H9 (cell line): ENCODE measurements at regions not wholly inside any gene's neighbourhood (a gene's known extent, or its start where the extent isn't known, plus 50 kb on each side); places are given as distances from the start of the nearest gene placed in this dataset.
"Not testable (repeated sequence)": the region's sequence is repeated elsewhere in the genome, so short reads cannot be mapped to it uniquely, and the experiment has no call there.

ENCODE experiments used
- DNase-seq: peaks from one replicate; pipeline ENCODE4 v3.0.0-alpha.2; 2017
- H2AFZ ChIP-seq: one replicate; pipeline ENCODE4 v1.6.1; 2013; ENCODE audit warnings: mild to moderate bottlenecking, low read length, control low read depth, moderate library complexity
- H2AK5ac ChIP-seq: 2 replicates; pipeline ENCODE4 v1.6.1; 2013; ENCODE audit warnings: low read length, control low read depth, mixed read lengths; ENCODE audit not compliant: insufficient read length
- H2BK120ac ChIP-seq: one replicate; pipeline ENCODE4 v1.6.1; 2013; ENCODE audit warnings: low read depth, mild to moderate bottlenecking, low read length, control low read depth, inconsistent platforms; ENCODE audit not compliant: poor library complexity, severe bottlenecking
- H2BK12ac ChIP-seq: 2 replicates; pipeline ENCODE4 v1.6.1; 2013; ENCODE audit warnings: low read length, control low read depth, mixed read lengths, low read depth; ENCODE audit not compliant: insufficient read length
- H2BK15ac ChIP-seq: 2 replicates; pipeline ENCODE4 v1.6.1; 2013; ENCODE audit warnings: low read depth, low read length, control low read depth
- H2BK20ac ChIP-seq: one replicate; pipeline ENCODE4 v1.6.1; 2013; ENCODE audit warnings: low read depth, mild to moderate bottlenecking, low read length, control low read depth, inconsistent platforms; ENCODE audit not compliant: poor library complexity, severe bottlenecking
- H2BK5ac ChIP-seq: 2 replicates; pipeline ENCODE4 v1.6.1; 2013; ENCODE audit warnings: low read length, control low read depth, mixed read lengths; ENCODE audit not compliant: insufficient read length
- H3K14ac ChIP-seq: 2 replicates; pipeline ENCODE4 v1.6.1; 2013; ENCODE audit warnings: low read length, control low read depth; ENCODE audit not compliant: insufficient read depth
- H3K18ac ChIP-seq: 2 replicates; pipeline ENCODE4 v1.6.1; 2013; ENCODE audit warnings: low read depth, mild to moderate bottlenecking, mixed read lengths, low read length, control low read depth; ENCODE audit not compliant: insufficient read length
- H3K23ac ChIP-seq: 2 replicates; pipeline ENCODE4 v1.6.1; 2013; ENCODE audit warnings: low read length, control low read depth, mixed read lengths, low read depth; ENCODE audit not compliant: insufficient read length
- H3K23me2 ChIP-seq: 2 replicates; pipeline ENCODE4 v1.6.1; 2013; ENCODE audit warnings: low read depth, mild to moderate bottlenecking, mixed read lengths, low read length, control low read depth; ENCODE audit not compliant: insufficient read length, poor library complexity, severe bottlenecking
- H3K27ac ChIP-seq: 2 replicates; pipeline ENCODE4 v1.5.1; 2013; ENCODE audit warnings: low read length, control low read depth, mixed read lengths, low read depth; ENCODE audit not compliant: insufficient read length
- H3K27me3 ChIP-seq: 2 replicates; pipeline ENCODE4 v1.6.1; 2013; ENCODE audit warnings: low read length, control low read depth, inconsistent platforms; ENCODE audit not compliant: insufficient read depth
- H3K4ac ChIP-seq: 2 replicates; pipeline ENCODE4 v1.6.1; 2013; ENCODE audit warnings: low read depth, mild to moderate bottlenecking, control low read depth, inconsistent platforms, low read length, moderate library complexity
- H3K4me1 ChIP-seq: 2 replicates; pipeline ENCODE4 v1.6.1; 2013; ENCODE audit warnings: low read length, control low read depth, inconsistent platforms; ENCODE audit not compliant: insufficient read depth
- H3K4me2 ChIP-seq: 2 replicates; pipeline ENCODE4 v1.6.1; 2013; ENCODE audit warnings: low read length, control low read depth, mixed read lengths; ENCODE audit not compliant: insufficient read length, insufficient read depth
- H3K56ac ChIP-seq: 2 replicates; pipeline ENCODE4 v1.6.1; 2013; ENCODE audit warnings: low read depth, mild to moderate bottlenecking, mixed read lengths, low read length, control low read depth; ENCODE audit not compliant: insufficient read length
- H3K79me1 ChIP-seq: 2 replicates; pipeline ENCODE4 v1.6.1; 2013; ENCODE audit warnings: low read depth, mild to moderate bottlenecking, moderate library complexity, low read length, control low read depth, inconsistent platforms; ENCODE audit not compliant: insufficient read depth, poor library complexity, severe bottlenecking
- H3K79me2 ChIP-seq: 2 replicates; pipeline ENCODE4 v1.6.1; 2013; ENCODE audit warnings: low read length, control low read depth, inconsistent platforms; ENCODE audit not compliant: insufficient read depth
- H3K9ac ChIP-seq: 2 replicates; pipeline ENCODE4 v1.6.1; 2013; ENCODE audit warnings: low read length, control low read depth, mixed read lengths; ENCODE audit not compliant: insufficient read length; ENCODE audit errors: extremely low read depth
- H3K9me3 ChIP-seq: one replicate; pipeline ENCODE4 v1.6.1; 2013; ENCODE audit warnings: low read depth, low read length, inconsistent platforms; ENCODE audit not compliant: control insufficient read depth
- H3T11ph ChIP-seq: one replicate; pipeline ENCODE4 v1.6.1; 2013; ENCODE audit warnings: mild to moderate bottlenecking, low read length, control low read depth, inconsistent platforms
- H4K20me1 ChIP-seq: one replicate; pipeline ENCODE4 v1.6.1; 2013; ENCODE audit not compliant: control insufficient read depth, insufficient read length, insufficient read depth
- H4K5ac ChIP-seq: 2 replicates; pipeline ENCODE4 v1.6.1; 2013; ENCODE audit warnings: low read depth, mild to moderate bottlenecking, mixed read lengths, low read length, control low read depth; ENCODE audit not compliant: insufficient read length
- H4K8ac ChIP-seq: replicated peaks from 2 replicates; pipeline ENCODE4 v1.6.1; 2013; ENCODE audit warnings: low read length, control low read depth, mixed read lengths, low read depth; ENCODE audit not compliant: insufficient read length
- H4K91ac ChIP-seq: 2 replicates; pipeline ENCODE4 v1.6.1; 2013; ENCODE audit warnings: low read depth, mild to moderate bottlenecking, moderate library complexity, mixed read lengths, low read length, control low read depth; ENCODE audit not compliant: insufficient read length
- H3K27ac Mint-ChIP-seq, 3 experiments: 2 replicates in 2 of 3; 3 replicates in 1 of 3; pipeline ENCODE4 v1.8.0; 2020 to 2021; ENCODE audit warnings: mixed read lengths in 3 of 3, mild to moderate bottlenecking in 1 of 3, moderate library complexity in 1 of 3
- H3K27me3 Mint-ChIP-seq: 2 replicates; pipeline ENCODE4 v1.8.0; 2021; ENCODE audit warnings: low read depth, mild to moderate bottlenecking, moderate library complexity, mixed read lengths
- H3K36me3 Mint-ChIP-seq, 3 experiments: 2 replicates in 2 of 3; 3 replicates in 1 of 3; pipeline ENCODE4 v1.8.0; 2020 to 2021; ENCODE audit warnings: low read depth in 3 of 3, mixed read lengths in 3 of 3; ENCODE audit not compliant: insufficient read depth in 1 of 3
- H3K4me1 Mint-ChIP-seq, 2 experiments: 2 replicates each; pipeline ENCODE4 v1.8.0; 2020; ENCODE audit warnings: mixed read lengths in 2 of 2
- H3K4me3 Mint-ChIP-seq, 2 experiments: 2 replicates in 1 of 2; 3 replicates in 1 of 2; pipeline ENCODE4 v1.8.0; 2020 to 2021; ENCODE audit warnings: mild to moderate bottlenecking in 2 of 2, mixed read lengths in 2 of 2, moderate library complexity in 1 of 2
- H3K9me3 Mint-ChIP-seq, 2 experiments: 2 replicates in 1 of 2; 3 replicates in 1 of 2; pipeline ENCODE4 v1.8.0; 2020; ENCODE audit warnings: mild to moderate bottlenecking in 2 of 2, mixed read lengths in 2 of 2, moderate library complexity in 1 of 2
- CTCF ChIP-seq: fragments of 200-600 bp; sonication (generic); conservative IDR thresholded peaks from 3 replicates; pipeline ENCODE4 v1.8.0; 2021; ENCODE audit warnings: antibody characterized with exemption, mild to moderate bottlenecking
- WGBS: extraction: QIAGEN DNeasy Blood & Tissue Kit; methylation state at CpG from one replicate; pipeline ENCODE4 v1.1.7; 2013; ENCODE audit warnings: missing lambda C conversion rate, low lambda C conversion rate, mixed read lengths; ENCODE audit not compliant: insufficient read length; ENCODE audit errors: extremely low coverage; 5-methylcytosine and 5-hydroxymethylcytosine counted together

DNA sequence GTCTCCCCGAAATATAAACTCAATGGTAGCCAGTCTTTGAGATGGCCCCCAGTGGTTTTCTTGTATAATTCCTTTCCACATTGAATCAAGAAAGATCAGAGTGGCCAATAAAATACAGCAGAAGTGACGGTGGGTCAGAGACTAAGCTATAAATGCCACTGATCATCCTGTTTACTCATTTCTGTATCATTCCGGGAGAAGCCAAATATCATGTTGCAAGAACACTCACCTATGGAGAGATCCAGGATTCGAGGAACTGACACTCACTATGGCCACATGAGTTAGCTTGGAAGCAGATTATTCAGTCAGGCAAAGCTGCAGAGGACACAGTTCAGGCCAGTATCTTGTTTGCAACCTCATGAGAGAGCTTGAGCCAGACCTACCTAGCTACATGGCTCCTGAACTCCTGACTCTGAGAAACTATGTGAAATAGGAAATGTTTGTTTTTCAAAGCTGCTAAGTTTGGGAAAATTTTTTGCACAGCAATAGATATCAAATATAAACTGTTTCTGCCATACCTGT lies 132.4 kb upstream of the ADGRF1 start:
- Histone ChIP-seq H4K91ac (no peak overlapping the region), H2AK5ac (no peak overlapping the region), H3K4me1 (no peaks in the 10 kb centered on the region), H3K9ac (no peak overlapping the region), H3K18ac (no peak overlapping the region), H3K79me1 (no peaks in the 10 kb centered on the region), H2AFZ (no peak overlapping the region), H2BK15ac (no peak overlapping the region), H3T11ph (no peak overlapping the region), H4K5ac (no peak overlapping the region), H4K8ac (no peak overlapping the region), H3K27ac (no peak overlapping the region), H3K56ac (no peak overlapping the region), H2BK5ac (no peak overlapping the region), H2BK120ac (no peak overlapping the region), H2BK12ac (no peak overlapping the region), H3K79me2 (no peaks in the 10 kb centered on the region), H3K4me2 (no peak overlapping the region), H3K23me2 (no peaks in the 10 kb centered on the region), H2BK20ac (no peak overlapping the region), H3K9me3 (no peaks in the 10 kb centered on the region), H3K14ac (no peak overlapping the region), H3K23ac (no peak overlapping the region), H4K20me1 (no peaks in the 10 kb centered on the region), H3K27me3 (no peaks in the 10 kb centered on the region), H3K4ac (no peak overlapping the region)
- H3K4me1 Mint-ChIP-seq: no peaks in the 10 kb centered on the region
- H3K27ac Mint-ChIP-seq: no peak overlapping the region
- H3K36me3 Mint-ChIP-seq: no peaks in the 10 kb centered on the region; a peak in 1 of 7 replicates
- TF ChIP-seq CTCF: no peak
- no CpG with 5 or more reads among the region's 4 CpGs for WGBS
- H3K27me3 Mint-ChIP-seq: no peaks in the 10 kb centered on the region; the same call in 1 of the 2 replicates
- no peak for DNase-seq
- peaks cover 0 to 3% of the 10 kb centered on the region in 2 experiments; a peak in 1 of 5 replicates for H3K9me3 Mint-ChIP-seq
- H3K4me3 Mint-ChIP-seq: no peak overlapping the region

DNA sequence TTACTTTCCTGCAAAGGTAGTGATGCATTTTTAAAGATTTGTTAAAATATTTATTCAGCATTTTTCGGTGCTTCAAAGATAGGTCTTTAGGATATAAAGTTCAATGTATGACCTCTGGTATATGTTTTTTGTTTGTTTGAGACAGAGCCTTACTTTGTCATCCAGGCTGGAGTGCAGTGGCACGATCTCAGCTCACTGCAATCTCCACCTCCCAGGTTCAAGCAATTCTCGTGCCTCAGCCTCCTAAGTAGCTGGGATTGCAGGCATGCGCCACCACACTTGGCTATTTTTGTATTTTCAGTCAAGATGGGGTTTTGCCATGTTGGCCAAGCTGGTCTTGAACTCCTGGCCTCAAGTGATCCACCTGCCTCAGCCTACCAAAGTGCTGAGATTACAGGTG lies 131.9 kb upstream of the ADGRF1 start:
- not testable (repeated sequence) for H3K4me1 Mint-ChIP-seq, H4K20me1 ChIP-seq, H3K36me3 Mint-ChIP-seq, H2BK5ac ChIP-seq, H3K27ac Mint-ChIP-seq, H3K23ac ChIP-seq, H3K14ac ChIP-seq, DNase-seq, H2BK15ac ChIP-seq, H3K79me1 ChIP-seq, H3K4me3 Mint-ChIP-seq, H3K27me3 Mint-ChIP-seq, H3K9ac ChIP-seq, H3K79me2 ChIP-seq, H3K4ac ChIP-seq, H3K56ac ChIP-seq, H3K23me2 ChIP-seq, H4K91ac ChIP-seq, H3K4me2 ChIP-seq, H2BK20ac ChIP-seq, H3T11ph ChIP-seq, H4K8ac ChIP-seq, H3K9me3 Mint-ChIP-seq, H3K27me3 ChIP-seq, H3K18ac ChIP-seq, H2AK5ac ChIP-seq, H3K4me1 ChIP-seq, H4K5ac ChIP-seq, H3K27ac ChIP-seq, H2AFZ ChIP-seq, H3K9me3 ChIP-seq, H2BK12ac ChIP-seq, H2BK120ac ChIP-seq
- WGBS: no CpG with 5 or more reads among the region's 4 CpGs
